ENCODE measurements at regions not wholly inside any gene's neighbourhood (a gene's known extent, or its start where the extent isn't known, plus 50 kb on each side); places are given as distances from the start of the nearest gene placed in this dataset.
"Not testable (repeated sequence)": the region's sequence is repeated elsewhere in the genome, so short reads cannot be mapped to it uniquely, and the experiment has no call there.

DNA sequence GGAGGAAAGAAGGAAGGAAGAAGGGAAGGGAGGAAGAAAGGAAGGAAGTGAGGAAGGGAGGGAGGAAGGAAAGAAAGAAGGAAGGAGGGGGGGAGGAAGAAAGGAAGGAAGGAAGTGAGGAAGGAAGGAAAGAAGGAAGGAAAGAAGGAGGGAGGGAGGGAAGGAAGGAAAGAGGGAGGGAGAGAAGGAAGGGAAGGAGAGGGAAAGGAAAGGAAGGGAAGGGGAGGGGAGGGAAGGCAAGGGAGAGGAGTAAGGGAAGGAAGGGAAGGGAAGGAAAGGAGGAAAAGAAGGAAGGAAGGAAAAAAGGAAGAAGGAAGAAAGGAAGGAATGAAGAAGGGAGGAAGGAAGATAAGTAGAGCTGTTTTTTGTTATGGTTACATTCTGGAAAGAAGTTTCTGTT, 141.2 kb downstream of the LRRC3B start:
- no peak for ATAC-seq
- no peak for DNase-seq (ENCODE audit: low spot score)

DNA sequence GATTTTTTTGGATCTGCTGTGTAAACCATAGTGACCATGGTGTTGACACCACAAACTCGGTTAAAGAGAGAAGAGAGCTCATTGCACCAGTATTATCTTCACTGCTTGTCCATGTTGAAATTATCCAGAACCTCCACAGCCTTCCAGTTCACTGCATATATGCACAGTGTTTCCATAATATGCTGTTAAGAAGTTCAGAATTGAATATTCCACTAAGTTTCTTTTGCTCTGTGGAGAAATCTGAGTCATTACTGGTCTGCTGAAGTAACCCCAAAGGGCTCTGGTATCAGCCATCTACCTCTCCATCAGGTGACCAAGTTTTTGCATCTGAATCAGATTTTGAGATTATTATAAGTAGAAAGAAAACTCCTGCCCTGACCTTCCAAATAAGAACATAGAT, 143.5 kb downstream of the LRRC3B start:
- no peak for ATAC-seq
- DNase-seq (ENCODE audit: low spot score) = no peak

DNA sequence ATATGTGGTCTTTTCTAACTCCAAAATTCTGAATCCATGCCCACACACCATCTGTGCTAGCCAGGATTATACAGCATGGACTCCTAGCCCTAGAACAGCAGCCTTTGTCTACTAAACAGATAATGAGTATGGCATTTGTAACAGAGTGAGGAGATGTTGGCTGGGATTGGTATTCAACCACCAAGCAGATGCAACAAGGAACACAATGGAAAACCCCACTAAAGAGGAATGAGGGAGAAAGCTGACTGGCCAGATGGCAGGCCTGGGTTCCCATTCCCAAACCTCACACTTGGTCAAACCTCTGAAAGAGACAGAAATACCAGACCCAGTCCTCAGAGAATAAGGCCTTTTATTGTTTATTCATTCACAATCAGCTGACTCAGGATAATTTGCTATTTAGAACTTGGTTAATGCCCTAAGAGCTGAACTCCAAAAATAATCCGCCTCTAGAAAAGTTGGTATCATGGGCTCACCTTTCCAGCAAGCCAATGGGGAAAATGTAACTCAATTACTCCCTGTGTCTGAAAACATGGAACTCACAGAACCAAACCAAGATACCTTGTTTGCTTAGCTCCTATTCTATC, 145.6 kb downstream of the LRRC3B start:
- no peak for DNase-seq (ENCODE audit: low spot score)

DNA sequence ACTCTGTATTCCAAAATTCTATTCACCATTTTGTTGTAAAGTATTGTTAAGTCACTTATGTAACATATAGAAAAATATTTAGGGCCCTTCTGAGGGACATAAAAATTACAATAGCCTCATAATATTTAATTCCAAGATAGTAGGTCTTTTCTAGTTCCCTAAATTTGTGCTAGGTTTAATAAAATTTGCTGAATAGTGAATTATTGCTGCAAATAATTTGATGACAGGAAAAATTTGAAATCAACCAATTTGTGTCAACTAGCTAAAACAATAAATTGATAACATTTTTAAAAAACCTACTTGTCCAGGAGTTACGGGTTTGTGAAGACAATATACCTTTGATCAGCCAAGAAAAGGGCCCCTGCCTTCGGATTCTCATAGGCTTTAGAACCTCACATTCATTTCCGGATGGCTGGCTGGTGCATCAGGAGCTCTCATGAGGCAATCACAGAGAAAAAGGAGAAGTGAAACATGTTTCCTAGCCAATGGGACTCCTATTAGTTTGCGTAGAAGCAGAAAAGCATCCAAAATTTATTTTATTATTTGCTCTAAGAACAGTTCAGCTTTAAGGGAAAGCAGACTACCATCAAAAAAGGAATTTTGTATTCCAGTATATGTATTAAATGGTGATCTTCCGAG, 177.2 kb downstream of the LRRC3B start:
- no peak for ATAC-seq

More for the DNA sequence above, 145.6 kb downstream of the LRRC3B start:
- no peak for ATAC-seq

DNA sequence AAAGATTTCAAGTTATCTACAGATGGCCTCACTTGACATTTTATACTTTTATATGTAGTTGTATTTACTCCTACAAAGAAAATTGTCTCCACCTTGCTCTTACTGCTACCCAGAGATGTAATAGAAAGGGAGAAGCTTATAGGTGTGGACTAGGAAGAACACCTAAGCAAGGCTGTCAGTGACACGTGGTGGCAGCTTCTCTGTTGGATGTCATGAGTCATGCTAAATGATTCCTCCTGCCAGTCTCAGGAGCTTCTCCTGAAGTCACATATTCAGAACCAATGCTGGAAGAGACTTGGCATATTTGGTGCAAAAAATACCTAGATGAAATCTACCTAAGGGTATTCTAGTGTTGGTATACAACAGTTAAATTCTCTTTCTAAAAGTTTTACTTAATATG, 184.7 kb downstream of the LRRC3B start:
- no peak for ATAC-seq
- no peak for DNase-seq (ENCODE audit: low spot score)

More for the DNA sequence above, 177.2 kb downstream of the LRRC3B start:
- DNase-seq (ENCODE audit: low spot score) = no peak

DNA sequence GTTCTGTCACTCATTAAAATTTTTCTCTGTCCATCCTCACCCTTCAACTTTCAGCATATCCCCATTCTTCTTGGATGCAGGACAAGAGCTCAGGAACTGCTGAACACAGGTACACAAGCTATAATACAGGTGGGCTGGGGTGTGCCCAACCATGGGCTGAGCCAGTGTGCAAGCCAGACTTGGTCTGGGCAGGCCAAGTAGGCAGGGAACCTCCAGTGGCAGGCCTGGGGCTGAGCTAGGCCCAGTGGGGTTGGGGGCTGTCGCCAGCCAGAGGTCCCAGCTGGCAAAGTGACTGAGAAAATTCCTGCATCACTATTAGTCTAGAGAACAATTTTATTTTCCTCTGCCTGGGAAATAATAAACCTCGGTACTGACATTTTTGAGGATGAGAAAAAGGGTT, 202.9 kb downstream of the LRRC3B start:
- DNase-seq (ENCODE audit: low spot score) = no peak

DNA sequence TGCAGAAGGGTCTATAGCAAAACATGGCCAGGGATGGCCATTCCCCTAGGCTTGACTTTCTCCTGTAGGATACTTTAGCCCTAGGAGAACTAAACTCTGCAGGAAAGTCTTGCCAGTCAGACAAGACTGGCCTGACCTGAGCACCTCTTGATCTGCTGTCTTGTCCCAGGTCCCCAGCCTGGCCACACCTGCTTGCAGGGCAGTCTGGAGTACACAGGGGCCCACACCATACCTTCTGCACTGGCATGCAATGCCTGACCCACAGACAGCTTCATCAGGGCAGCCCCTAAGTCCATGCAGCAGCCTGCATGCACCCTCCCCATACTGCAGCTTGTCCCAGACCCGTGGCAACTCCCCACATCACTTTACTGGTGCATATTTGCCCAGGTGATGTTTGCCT, 204.6 kb downstream of the LRRC3B start:
- no peak for ATAC-seq
- DNase-seq (ENCODE audit: low spot score) = no peak

More for the DNA sequence above, 202.9 kb downstream of the LRRC3B start:
- ATAC-seq = no peak

DNA sequence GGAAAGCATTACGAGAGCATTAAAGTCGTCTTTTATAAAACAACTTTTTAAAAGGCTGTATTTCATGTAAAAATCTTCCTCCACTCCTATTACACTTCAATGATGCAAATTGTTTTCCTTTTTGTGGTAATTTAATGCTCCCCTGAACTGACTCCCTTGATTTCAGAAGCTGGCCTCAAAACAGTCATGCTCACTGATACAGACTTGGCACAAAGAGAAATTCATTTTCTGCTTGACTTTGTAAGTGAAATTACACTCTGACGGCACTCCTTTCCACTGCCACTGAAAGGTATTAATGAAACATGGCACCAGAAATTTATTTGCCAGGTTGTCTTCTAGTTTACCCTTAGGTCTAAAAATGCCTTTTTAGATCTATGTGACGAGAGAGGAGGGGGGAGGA, 215.5 kb downstream of the LRRC3B start:
- DNase-seq (ENCODE audit: low spot score) = no peak

DNA sequence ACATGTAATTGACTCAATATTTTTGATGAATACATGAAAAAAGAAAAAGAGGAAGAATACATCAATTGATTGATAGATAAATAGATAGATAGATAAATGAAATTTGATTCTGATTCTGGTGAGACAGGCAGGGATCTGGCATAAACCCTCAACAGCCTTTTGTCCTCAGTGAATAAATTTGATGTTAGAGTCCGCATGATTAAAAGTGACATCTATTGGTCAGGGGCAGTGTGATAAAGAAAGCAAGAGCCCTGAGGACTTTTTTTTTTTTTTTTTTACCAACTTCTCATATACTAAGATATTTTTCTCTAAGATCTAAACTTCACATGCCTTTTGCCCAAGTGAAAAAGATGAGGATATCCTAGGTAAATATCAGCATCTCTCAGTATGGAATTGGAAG, 216.4 kb downstream of the LRRC3B start:
- DNase-seq (ENCODE audit: low spot score) (no peak), ATAC-seq (no peak)

More for the DNA sequence above, 215.5 kb downstream of the LRRC3B start:
- no peak for ATAC-seq

DNA sequence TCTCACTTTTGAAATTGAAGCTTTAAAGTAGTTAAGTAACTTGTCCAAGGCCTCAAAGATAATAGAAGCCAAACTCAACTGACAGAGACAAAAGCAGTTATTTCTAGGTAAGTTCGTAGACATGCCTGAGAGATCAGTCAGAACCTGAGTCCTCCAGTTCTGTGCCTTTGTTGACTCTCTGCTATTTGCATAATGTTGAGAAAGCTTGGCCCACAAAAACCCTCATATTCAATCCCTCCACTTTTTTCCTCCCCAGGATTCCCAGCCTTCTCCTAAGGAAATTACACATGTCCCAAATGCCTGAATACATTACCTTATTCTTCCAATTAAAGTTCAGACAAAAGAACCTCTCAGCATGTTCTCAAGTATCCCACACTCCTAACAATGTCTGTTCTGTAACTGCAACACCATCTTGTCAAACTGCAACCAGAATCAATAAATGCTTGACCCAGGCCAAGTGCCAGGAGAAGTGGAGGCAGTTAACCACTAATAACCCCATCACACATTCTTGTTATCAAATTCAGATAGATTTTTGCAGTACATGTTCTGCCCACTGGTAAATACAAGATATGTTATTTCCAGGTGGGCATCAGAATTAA, 217.8 kb downstream of the LRRC3B start:
- no peak for ATAC-seq
- DNase-seq (ENCODE audit: low spot score) = no peak

DNA sequence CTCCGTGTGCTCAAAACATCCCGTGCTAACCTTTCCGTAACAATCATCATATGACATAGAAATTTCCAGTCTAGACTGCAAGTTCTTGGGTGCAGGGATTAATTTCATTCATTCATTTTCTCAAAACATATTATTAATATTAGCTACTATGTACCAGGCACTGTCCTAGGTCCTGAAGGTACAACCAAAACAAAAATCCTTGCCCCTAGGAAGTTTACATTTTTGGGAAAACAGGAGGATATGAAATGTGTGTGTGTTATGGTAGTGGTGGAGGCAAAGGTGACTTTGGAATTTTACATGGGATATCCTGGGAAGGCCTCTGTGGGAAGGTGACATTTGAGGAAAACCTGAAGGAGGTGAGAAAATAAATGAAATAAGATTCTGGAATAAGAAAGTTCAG, 222.6 kb downstream of the LRRC3B start:
- ATAC-seq = no peak
- no peak for DNase-seq (ENCODE audit: low spot score)

DNA sequence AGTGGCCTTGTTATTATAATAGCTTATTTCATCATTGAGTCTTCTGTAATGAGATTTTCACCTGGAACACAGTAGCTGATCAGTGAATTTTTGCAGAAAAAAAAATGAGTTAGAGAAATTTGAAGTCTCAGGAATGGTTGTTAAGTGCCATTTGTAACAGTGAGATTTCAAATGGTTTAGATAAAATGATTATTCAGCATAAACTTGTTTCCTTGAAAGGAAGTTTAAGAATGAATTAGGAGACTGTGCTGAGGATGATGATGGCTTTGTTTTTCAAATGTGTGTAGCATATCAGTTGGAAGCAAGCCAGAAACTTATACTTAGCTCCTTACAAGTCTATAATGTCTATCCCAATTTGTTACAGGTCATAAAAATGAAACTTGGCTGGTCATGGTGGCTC, 225.1 kb downstream of the LRRC3B start:
- DNase-seq (ENCODE audit: low spot score) (no peak), ATAC-seq (no peak)

DNA sequence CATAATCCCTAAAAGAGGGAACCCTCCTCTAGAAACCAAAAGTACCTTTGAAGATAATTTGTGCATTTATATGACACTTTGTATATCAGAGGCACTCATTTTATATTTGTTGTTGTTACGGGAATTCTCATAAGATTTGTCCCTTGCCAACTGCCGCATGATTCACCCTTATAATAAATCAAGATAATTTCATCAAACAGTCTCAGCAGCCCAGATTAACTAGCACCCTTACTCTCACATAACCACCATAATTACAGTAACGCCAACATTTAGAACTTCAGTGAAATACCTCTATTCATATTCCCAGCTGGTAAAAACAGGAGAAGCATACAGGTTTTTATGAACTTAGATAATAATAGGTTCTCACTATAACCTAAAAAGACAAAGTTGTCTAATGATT, 271.9 kb downstream of the LRRC3B start:
- ATAC-seq (no peak), DNase-seq (ENCODE audit: low spot score) (no peak)

DNA sequence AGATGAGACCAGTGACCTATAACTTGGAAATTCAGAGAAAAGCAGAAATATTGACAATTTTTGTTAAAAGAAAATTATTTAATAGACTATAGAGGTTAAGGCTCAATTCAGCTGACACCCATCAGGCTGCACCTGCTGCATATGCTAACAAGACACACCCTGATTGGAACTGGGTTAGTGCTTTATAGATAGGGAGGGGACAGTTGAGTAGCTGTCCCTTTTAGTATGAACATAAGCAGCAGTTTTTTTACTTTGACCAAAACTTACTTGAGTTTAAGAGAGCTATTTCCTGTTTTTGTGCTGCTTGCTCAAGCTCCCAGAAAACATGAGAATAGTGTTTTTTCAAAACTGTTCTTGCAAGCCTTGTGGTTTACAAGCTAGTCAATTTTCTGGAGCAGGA, 292.6 kb downstream of the LRRC3B start:
- no peak for ATAC-seq

DNA sequence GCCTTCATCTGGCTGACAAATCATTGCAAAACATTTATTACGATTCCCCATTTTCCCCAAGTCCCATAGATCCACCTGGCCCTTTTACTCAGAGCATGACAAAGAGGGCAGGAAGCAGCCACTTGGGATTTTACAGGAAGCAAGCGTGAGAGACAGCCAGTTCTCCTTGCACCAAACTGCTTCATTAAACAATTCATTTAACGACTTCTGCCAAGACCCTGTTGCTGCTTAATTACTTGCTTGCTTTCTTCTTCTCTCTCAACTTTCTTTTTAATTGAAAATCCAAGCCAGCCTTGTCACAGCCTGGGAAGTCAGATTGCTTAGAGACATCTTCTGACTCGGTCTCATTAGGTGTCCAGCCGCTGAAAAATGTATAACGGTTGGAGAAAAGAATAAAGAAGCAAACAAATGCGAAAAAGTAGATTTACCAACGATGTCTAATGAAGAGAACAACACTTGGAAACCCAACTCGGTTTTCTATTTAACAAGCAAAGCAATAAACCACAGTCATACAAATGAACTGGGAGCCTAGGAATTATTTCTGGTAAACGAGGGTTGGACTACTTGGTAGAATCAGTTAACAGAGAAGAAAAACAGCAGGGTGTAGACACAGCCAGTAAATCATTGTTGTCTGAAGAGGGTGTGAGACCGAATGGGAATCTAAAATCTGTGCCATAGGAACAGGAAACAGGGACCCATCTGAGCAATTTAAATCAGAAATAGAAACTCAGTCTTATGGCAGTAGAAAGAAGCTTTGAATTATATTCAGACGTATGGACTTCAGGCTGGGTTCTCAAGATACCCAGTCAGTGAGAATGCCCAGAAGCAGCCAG, 298.3 kb downstream of the LRRC3B start:
- DNase-seq (ENCODE audit: low spot score) (no peak), ATAC-seq (no peak)

More for the DNA sequence above, 292.6 kb downstream of the LRRC3B start:
- DNase-seq (ENCODE audit: low spot score) = no peak

DNA sequence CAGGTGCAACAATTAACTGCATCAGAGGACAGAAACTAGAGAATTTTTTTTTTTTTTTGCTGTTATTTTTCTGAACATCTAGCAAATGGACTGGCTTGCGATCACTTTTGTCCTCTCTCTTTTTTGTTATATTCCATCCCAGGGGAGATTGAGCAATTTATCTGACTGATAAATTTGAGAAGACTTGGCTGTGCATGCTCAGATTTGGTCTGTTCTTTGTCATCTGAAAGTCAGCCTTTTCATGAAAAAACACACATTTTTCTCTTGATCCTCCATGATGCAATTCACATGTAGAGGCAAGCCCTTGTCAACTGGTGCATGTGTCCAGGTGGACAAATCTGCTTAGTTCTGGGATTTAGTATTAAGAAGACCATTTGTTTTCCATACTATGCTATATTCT, 309.3 kb downstream of the LRRC3B start:
- ATAC-seq (no peak), DNase-seq (ENCODE audit: low spot score) (no peak)

DNA sequence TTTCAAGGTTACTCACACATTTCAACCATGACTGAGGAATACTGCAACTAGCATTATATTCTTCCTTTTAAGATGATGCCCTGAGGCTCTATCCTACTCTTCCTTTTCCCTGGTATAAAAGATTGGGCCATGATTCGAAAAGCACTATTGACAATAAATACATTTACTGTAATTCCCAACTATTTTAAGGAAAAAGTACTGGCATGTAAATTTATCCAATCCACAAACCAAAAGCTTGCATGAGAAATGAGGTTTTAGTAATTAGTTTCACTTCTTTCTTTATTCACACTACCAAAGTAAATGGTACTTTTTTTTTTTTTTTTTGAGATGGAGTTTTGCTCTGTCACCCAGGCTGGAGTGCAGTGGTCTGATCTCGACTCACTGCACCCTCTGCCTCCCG, 310.2 kb downstream of the LRRC3B start:
- no peak for DNase-seq (ENCODE audit: low spot score)
- ATAC-seq = no peak

DNA sequence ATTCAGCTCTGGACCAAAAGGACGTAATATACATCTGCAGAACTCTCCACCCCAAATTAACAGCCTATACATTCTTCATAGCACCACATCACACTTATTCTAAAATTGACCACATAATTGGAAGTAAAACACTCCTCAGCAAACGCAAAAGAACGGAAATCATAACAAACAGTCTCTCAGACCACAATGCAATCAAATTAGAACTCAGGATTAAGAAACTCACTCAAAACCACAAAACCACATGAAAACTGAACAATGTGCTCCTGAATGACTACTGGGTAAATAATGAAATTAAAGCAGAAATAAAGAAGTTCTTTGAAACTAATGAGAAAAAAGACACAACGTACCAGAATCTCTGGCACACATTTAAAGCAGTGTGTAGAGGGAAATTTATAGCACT, 322.9 kb downstream of the LRRC3B start:
- not testable (repeated sequence) for DNase-seq (ENCODE audit: low spot score); ATAC-seq

DNA sequence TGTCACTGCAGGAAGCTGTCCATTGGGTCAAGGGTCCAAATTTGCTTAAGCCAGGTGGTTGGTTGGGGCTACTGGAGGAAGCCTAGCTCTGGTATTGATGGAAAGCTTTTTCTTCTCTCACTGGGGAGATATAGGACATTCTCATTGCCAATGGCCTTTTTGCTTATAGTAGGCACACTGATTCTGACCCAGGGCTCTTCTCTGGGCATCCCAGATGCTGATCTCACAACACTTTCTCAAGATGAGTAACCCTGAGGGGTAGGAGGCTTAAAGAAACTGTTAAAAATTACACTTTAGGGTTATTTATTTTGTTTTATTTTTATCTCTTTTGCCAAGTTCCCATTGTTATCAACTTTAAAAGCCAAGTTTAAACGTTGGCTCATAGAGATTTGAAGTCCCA, 337.8 kb downstream of the LRRC3B start:
- DNase-seq (ENCODE audit: low spot score) = no peak
- no peak for ATAC-seq

DNA sequence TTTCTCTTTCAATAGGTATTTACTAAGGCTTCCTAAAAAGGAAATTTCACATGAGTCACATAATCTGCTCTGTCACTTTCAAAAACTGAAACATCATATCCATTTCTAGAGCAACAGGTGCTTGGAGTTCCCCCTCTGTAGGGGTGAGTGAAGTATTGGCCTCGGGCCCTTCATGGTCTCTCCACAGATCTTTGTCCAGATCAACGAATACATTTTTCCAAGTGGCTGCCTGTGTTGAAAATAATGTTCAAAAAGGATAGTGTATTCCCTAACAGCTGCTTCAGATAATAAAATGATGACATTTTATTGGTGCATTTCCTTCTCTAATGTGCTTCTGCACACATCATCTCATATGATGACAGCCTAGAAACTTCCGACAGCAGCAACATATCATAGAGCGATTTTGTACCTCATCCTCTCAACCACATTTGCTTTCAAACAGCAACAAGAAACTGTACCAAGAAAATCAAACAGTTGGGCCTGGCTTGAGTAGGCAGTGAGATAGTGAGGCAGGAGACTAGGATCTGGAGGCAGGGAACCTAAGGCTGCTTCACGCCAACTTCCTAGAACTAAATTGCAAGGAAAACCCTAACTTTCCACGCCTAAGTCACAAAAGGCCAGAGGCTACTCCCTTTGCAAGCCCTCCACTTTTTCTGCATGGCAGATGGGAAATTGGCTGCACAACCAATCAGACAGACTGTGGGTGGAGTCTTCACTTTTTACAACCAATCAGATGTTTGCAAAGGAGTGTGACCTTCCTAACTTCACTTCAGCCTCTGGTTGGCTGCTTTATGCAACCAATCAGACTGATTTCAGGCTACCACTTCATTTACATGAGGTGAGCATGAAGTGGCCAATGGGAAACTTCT, 340.2 kb downstream of the LRRC3B start:
- no peak for ATAC-seq
- DNase-seq (ENCODE audit: low spot score) = no peak

DNA sequence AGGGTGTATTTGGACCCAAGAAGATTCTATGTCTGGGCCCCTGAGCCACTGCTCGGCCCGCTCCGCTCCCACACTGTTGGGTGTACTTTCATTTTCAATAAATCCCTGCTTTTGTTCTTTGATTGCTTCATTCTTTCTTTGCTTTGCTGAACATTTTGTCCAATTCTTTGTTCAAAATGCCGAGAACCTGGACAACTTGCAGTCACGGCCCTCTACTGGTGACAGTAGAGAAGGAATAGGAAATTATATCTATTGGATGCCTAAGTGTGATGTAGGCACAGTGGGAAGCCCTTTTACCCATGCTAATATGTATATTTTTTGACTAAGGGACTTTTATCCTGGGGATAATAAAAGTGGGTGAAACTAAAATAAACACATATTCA, 340.8 kb downstream of the LRRC3B start:
- ATAC-seq (no peak), DNase-seq (ENCODE audit: low spot score) (no peak)
